Parathyroid adenoma (tissue), 2 donors: ENCODE measurements at regions not wholly inside any gene's neighbourhood (a gene's known extent, or its start where the extent isn't known, plus 50 kb on each side); places are given as distances from the start of the nearest gene placed in this dataset.

ENCODE experiments used
- H2AFZ ChIP-seq: fragments of 300-600 bp; sonication (generic); one replicate; pipeline ENCODE4 v1.7.0; 2017; ENCODE audit warnings: antibody characterized with exemption, mild to moderate bottlenecking
- H3K27ac ChIP-seq: fragments of 300-600 bp; sonication (generic); one replicate; pipeline ENCODE4 v1.7.0; 2017
- H3K27me3 ChIP-seq: fragments of 300-600 bp; sonication (generic); one replicate; pipeline ENCODE4 v1.7.0; 2017; ENCODE audit warnings: low read length; ENCODE audit not compliant: control insufficient read depth, insufficient read depth
- H3K36me3 ChIP-seq: fragments of 300-600 bp; sonication (generic); one replicate; pipeline ENCODE4 v1.7.0; 2017; ENCODE audit warnings: low read length; ENCODE audit not compliant: control insufficient read depth, insufficient read depth
- H3K4me1 ChIP-seq: fragments of 300-600 bp; sonication (generic); one replicate; pipeline ENCODE4 v1.7.0; 2017; ENCODE audit warnings: control low read depth
- H3K4me2 ChIP-seq: fragments of 300-600 bp; sonication (generic); one replicate; pipeline ENCODE4 v1.7.0; 2017; ENCODE audit warnings: low read length
- H3K4me3 ChIP-seq: fragments of 300-600 bp; sonication (generic); one replicate; pipeline ENCODE4 v1.7.0; 2017; ENCODE audit warnings: low read depth, low read length
- H3K79me2 ChIP-seq: fragments of 300-600 bp; sonication (generic); one replicate; pipeline ENCODE4 v1.7.0; 2017; ENCODE audit warnings: control low read depth
- H3K9ac ChIP-seq: fragments of 300-600 bp; sonication (generic); one replicate; pipeline ENCODE4 v1.7.0; 2017; ENCODE audit warnings: mild to moderate bottlenecking
- H3K9me3 ChIP-seq: fragments of 300-600 bp; sonication (generic); one replicate; pipeline ENCODE4 v1.7.0; 2017; ENCODE audit warnings: low read length; ENCODE audit not compliant: control insufficient read depth
- TF ChIP-seq, protein P1 (sequence below): fragments of 300-600 bp; sonication (generic); IDR thresholded peaks from one replicate; pipeline ENCODE4 v1.7.0; 2017; ENCODE audit warnings: antibody characterized with exemption, mild to moderate bottlenecking
- donor health status: primary hyperparathyroidism.

DNA sequence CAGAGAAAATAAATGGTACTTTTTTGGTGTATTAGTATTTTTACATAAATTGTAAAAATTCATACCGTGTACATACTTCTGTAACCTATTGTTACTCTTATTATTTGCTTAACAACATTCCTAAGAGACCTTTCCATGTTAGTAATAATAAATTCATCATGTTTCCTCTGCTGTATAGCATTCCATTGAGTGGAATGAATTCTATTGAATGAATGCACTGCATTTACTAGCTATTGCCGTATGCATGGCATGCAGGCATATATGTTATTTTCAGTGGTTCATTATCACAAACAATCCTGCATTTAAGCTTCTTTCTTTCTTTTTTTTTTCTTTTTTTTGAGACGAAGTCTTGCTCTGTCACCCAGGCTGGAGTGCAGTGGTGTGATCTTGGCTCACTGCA is 137.6 kb upstream of the TBX3 start:
- H3K79me2 ChIP-seq, result no peaks in the 10 kb centered on the region

DNA sequence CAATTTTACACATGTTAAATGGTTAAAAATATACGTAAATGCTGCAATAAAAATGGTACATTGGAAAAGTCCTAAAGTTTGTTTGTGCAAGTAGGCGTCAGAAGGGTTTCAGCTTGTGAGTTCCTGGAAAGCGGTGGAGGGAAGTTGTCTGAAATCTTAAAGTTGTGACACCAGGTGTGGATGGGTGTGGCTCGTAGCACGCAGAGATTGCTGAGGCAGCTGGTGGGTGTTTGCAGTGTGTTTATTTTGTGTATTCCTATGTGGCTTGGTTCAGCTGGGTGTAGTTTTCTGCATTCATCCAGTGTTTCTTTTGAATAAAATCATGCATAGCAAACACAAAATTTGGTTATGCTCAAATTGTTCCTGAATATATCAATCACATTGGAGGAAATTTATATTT is 136.8 kb upstream of the TBX3 start:
- H3K79me2 ChIP-seq, result no peaks in the 10 kb centered on the region
- H3K4me3 ChIP-seq, result no peak overlapping the region
- no peaks in the 10 kb centered on the region for H3K36me3 ChIP-seq
- H3K4me2 ChIP-seq, result no peak overlapping the region
- no peaks in the 10 kb centered on the region for H3K27me3 ChIP-seq
- no peaks in the 10 kb centered on the region for H3K9me3 ChIP-seq
- H3K27ac ChIP-seq, result no peak overlapping the region
- TF ChIP-seq, protein P1, sequence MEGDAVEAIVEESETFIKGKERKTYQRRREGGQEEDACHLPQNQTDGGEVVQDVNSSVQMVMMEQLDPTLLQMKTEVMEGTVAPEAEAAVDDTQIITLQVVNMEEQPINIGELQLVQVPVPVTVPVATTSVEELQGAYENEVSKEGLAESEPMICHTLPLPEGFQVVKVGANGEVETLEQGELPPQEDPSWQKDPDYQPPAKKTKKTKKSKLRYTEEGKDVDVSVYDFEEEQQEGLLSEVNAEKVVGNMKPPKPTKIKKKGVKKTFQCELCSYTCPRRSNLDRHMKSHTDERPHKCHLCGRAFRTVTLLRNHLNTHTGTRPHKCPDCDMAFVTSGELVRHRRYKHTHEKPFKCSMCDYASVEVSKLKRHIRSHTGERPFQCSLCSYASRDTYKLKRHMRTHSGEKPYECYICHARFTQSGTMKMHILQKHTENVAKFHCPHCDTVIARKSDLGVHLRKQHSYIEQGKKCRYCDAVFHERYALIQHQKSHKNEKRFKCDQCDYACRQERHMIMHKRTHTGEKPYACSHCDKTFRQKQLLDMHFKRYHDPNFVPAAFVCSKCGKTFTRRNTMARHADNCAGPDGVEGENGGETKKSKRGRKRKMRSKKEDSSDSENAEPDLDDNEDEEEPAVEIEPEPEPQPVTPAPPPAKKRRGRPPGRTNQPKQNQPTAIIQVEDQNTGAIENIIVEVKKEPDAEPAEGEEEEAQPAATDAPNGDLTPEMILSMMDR, result no peak
- no peak overlapping the region for H3K9ac ChIP-seq
- H2AFZ ChIP-seq, result no peak overlapping the region
- no peaks in the 10 kb centered on the region for H3K4me1 ChIP-seq

More for the DNA sequence above, 137.6 kb upstream of the TBX3 start:
- H3K4me3 ChIP-seq, result no peak overlapping the region
- no peaks in the 10 kb centered on the region for H3K27me3 ChIP-seq
- no peaks in the 10 kb centered on the region for H3K9me3 ChIP-seq
- H3K36me3 ChIP-seq, result no peaks in the 10 kb centered on the region
- H3K27ac ChIP-seq, result no peak overlapping the region
- TF ChIP-seq, protein P1, result no peak
- no peaks in the 10 kb centered on the region for H3K4me1 ChIP-seq
- no peak overlapping the region for H2AFZ ChIP-seq
- H3K4me2 ChIP-seq, result no peak overlapping the region
- no peak overlapping the region for H3K9ac ChIP-seq

DNA sequence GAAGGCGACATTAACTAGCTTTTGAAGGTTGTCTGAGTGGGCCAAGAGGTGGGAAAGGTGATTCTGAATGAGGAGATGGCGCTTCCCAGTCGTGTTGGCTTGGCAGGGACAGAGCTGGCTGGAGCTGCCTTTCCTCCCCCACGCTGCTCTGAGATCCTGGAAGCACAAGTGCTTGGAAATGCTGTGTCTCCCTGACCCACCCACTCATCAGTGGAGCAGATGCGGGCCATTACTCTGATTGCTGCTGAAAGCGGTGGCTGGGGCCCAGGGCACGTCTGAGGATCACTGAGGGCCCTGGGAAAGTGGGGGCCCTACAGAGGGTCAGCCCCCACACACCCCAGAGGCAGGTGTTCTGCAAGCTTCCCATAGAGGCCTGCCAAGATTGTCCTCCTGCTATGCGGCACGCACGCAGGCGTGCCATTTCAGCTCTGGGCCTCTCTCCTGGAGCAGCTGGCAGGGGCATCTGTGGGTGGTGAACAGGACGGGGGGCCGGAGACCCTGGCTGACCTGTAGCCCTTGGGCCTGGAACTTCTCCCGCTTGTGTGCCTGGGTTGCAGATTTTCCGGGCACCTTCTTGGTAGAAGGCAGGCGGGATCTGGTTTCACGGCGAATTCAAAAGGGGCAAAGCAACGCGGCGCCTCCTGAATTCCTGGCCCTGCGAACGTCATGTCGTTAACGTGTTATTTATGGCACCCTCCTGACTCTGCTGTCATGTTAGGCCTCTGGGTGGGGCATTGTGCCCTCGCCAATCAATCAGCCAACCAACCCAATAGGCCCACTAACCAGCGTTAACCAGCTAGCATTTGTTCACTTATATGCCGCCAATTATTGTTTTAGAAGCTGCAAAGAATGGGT is 133.8 kb upstream of the TBX3 start:
- H3K4me2 ChIP-seq, result no peak overlapping the region
- H3K9me3 ChIP-seq, result no peaks in the 10 kb centered on the region
- H3K36me3 ChIP-seq, result no peaks in the 10 kb centered on the region
- H3K79me2 ChIP-seq, result no peaks in the 10 kb centered on the region
- no peaks in the 10 kb centered on the region for H3K27me3 ChIP-seq
- H3K9ac ChIP-seq, result no peak overlapping the region
- no peak overlapping the region for H3K4me3 ChIP-seq
- H3K27ac ChIP-seq, result no peak overlapping the region
- TF ChIP-seq, protein P1, result no peak
- no peak overlapping the region for H2AFZ ChIP-seq
- peaks cover 4% of the 10 kb centered on the region for H3K4me1 ChIP-seq

DNA sequence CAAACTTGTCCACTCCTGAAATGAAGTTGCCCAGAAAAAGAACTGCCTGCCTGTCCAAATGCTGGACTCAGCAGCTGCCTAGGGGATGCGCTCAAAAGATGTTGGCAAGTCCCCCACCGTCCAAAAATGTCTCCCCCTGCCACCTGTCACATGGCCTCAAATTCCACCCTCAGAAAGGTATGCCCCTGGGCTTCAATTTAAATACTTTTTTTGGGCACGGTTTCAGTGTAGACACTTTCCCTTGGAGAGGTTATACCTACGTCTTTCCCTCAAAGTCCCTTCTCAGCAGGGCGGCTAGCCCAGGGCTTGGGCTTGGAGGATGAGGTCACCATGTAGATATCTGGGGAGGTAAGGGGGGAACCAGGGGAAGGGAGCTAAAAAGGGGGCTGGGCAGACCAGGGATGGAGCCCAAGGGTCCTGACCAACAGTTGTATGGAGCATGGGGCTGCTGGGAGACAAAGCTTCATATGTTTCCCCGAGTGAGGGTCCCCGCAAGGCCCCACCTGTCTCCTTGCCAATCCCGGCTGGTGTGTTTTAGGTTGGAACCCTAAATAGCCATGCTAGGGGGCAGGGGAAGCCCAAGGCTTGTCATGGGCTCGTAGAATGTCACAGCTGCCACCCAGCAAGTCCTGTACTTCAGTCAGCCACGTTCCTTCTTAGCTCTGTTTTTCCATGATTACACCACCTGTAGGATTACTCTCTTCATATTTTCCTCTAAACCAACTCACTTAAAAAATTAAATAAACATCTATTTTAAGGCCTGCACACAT is 131.2 kb upstream of the TBX3 start:
- H3K4me3 ChIP-seq, result no peak overlapping the region
- H3K9ac ChIP-seq, result no peak overlapping the region
- no peaks in the 10 kb centered on the region for H3K27me3 ChIP-seq
- peaks cover 4% of the 10 kb centered on the region for H3K4me1 ChIP-seq
- H3K27ac ChIP-seq, result no peak overlapping the region
- H2AFZ ChIP-seq, result no peak overlapping the region
- TF ChIP-seq, protein P1, result no peak
- no peaks in the 10 kb centered on the region for H3K9me3 ChIP-seq
- H3K4me2 ChIP-seq, result no peak overlapping the region
- no peaks in the 10 kb centered on the region for H3K79me2 ChIP-seq
- H3K36me3 ChIP-seq, result no peaks in the 10 kb centered on the region
